Activated T-cell treated with anti-CD3 and anti-CD28 coated beads, Interleukin-2, amount 50 U/mL, for 72 hours (primary cell): ENCODE measurements at regions not wholly inside any gene's neighbourhood (a gene's known extent, or its start where the extent isn't known, plus 50 kb on each side); places are given as distances from the start of the nearest gene placed in this dataset.

Experiments
- ATAC-seq, 2 donors: fragments of 150-1000 bp; cut with Tn5 transposase; replicated peaks in 1 of 2; 2 replicates each; pipeline ENCODE4 v1.10.0; 2021; ENCODE audit warnings: moderate library complexity in 2 of 2, mild to moderate bottlenecking in 1 of 2
- DNase-seq, 2 donors: peaks; one replicate each; pipeline ENCODE4 v3.0.0; 2021 to 2022; ENCODE audit warnings: mixed read lengths in 1 of 2
- H3K27ac Mint-ChIP-seq: one replicate; pipeline ENCODE4 v1.8.0; 2022; ENCODE audit warnings: mild to moderate bottlenecking, moderate library complexity, mixed read lengths
- H3K27me3 Mint-ChIP-seq: one replicate; pipeline ENCODE4 v1.8.0; 2022; ENCODE audit warnings: low read depth, mixed read lengths
- H3K36me3 Mint-ChIP-seq, 2 donors: one replicate each; pipeline ENCODE4 v1.8.0; 2022; ENCODE audit warnings: mixed read lengths in 2 of 2, mild to moderate bottlenecking in 1 of 2; ENCODE audit not compliant: insufficient read depth in 2 of 2
- H3K4me1 Mint-ChIP-seq: one replicate; pipeline ENCODE4 v1.8.0; 2022; ENCODE audit warnings: low read depth, mixed read lengths
- H3K4me3 Mint-ChIP-seq, 2 donors: one replicate each; pipeline ENCODE4 v1.8.0; 2022; ENCODE audit warnings: mild to moderate bottlenecking in 2 of 2, mixed read lengths in 2 of 2, moderate library complexity in 2 of 2
- H3K9me3 Mint-ChIP-seq, 2 donors: one replicate each; pipeline ENCODE4 v1.8.0; 2022; ENCODE audit warnings: mixed read lengths in 2 of 2

- DNase-seq (no peak), ATAC-seq (no peak)
- Mint-ChIP-seq H3K27ac (no peak overlapping the region), H3K36me3 (peaks cover 0 to 3% of the 10 kb centered on the region in 2 donors), H3K27me3 (no peaks in the 10 kb centered on the region), H3K9me3 (peaks cover 2 to 14% of the 10 kb centered on the region in 2 donors), H3K4me1 (no peaks in the 10 kb centered on the region), H3K4me3 (no peak overlapping the region)
These were observed 742.0 kb downstream of the NCAM2 start for GRCh38 chr21:21740207-21740606.

DNA sequence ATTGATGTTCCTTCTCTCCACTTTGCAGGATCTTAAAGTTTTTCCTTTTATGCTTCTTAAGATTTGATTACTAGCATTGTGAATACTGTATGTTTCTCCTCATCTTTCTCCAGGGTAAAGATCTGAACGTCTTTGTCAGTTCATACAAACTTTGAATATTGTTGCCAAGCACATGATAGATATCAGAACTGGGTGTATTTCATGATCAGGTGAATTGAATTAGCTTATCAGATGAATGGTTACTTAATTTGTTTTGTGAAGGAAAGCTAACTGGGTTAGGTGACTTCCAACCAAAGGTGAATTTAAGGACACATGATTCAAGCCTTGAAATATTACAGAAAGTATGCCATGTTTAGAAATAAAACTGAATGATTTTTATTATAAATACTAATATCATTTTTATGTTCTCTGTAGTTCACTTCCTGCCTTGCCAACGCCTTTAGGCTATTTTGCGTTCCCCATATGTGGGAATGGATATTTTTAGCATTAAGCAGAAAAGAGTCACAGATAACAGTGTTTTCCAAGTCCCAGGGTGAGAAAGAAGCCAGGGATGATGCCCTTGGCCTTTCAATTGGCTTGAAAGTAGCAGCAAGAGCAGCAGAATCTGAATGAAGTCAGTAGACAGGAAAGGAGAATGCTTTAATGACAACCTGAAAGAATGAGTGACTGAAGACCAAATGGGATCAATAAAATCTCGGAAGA lies 752.1 kb downstream of the NCAM2 start:
- H3K27me3 Mint-ChIP-seq: no peaks in the 10 kb centered on the region
- no peak overlapping the region for H3K4me3 Mint-ChIP-seq
- no peak for ATAC-seq
- H3K4me1 Mint-ChIP-seq: no peaks in the 10 kb centered on the region
- peaks cover 0 to 3% of the 10 kb centered on the region in 2 donors for H3K9me3 Mint-ChIP-seq
- no peaks in the 10 kb centered on the region for H3K36me3 Mint-ChIP-seq
- no peak for DNase-seq
- H3K27ac Mint-ChIP-seq: no peak overlapping the region

- H3K27me3 Mint-ChIP-seq: no peaks in the 10 kb centered on the region
- no peak for DNase-seq
- H3K36me3 Mint-ChIP-seq: no peaks in the 10 kb centered on the region
- no peaks in the 10 kb centered on the region for H3K4me1 Mint-ChIP-seq
- no peak overlapping the region for H3K27ac Mint-ChIP-seq
- H3K4me3 Mint-ChIP-seq: no peak overlapping the region
- ATAC-seq: no peak
- peaks cover 0 to 2% of the 10 kb centered on the region in 2 donors for H3K9me3 Mint-ChIP-seq
These were observed 753.1 kb downstream of the NCAM2 start for GRCh38 chr21:21751286-21751685.

DNA sequence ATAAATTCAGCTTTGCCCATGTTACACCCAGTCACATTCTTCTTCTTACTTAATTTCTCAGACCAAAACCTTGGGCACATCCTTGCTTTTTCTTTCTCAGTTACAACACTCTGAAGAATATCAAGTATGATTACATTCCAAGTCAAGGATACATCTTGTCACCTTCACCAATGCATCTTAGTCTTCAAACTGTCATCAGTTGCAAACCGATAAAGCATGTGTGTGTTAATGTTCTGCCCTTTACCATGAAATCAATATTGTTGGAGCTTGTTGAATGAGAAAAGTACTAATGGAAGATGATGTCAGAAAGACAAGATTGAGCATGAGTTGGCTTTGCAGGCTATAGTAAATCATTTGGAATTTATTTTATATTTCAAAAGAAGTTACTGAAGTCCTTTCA lies 764.6 kb downstream of the NCAM2 start:
- H3K4me1 Mint-ChIP-seq: no peaks in the 10 kb centered on the region
- no peak for ATAC-seq
- H3K27me3 Mint-ChIP-seq: no peaks in the 10 kb centered on the region
- peaks cover 0 to 2% of the 10 kb centered on the region in 2 donors for H3K9me3 Mint-ChIP-seq
- no peak overlapping the region for H3K27ac Mint-ChIP-seq
- no peak for DNase-seq
- H3K4me3 Mint-ChIP-seq: no peak overlapping the region
- no peaks in the 10 kb centered on the region for H3K36me3 Mint-ChIP-seq

DNA sequence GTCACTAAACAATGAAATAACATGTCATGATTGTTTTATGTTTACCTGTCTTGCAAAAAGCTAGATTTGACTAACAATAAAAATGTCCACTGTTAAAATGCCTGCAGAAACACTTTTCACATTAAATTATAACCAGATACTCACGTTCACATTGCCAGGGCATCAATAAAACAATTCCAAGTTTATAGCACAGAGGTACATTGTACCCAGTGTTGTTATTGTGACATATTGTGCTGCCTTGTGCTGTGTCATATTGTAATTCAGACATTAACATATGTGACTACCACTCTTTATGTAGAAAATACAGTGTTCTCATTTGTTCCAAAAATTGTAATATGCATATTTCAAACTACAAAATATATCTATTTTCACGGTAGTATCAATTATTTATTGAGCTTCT lies 766.1 kb downstream of the NCAM2 start:
- Mint-ChIP-seq H3K27me3 (no peaks in the 10 kb centered on the region), H3K4me1 (no peaks in the 10 kb centered on the region), H3K36me3 (no peaks in the 10 kb centered on the region), H3K27ac (no peak overlapping the region), H3K4me3 (no peak overlapping the region), H3K9me3 (peaks cover 2 to 4% of the 10 kb centered on the region in 2 donors)
- no peak for DNase-seq
- ATAC-seq: no peak

DNA sequence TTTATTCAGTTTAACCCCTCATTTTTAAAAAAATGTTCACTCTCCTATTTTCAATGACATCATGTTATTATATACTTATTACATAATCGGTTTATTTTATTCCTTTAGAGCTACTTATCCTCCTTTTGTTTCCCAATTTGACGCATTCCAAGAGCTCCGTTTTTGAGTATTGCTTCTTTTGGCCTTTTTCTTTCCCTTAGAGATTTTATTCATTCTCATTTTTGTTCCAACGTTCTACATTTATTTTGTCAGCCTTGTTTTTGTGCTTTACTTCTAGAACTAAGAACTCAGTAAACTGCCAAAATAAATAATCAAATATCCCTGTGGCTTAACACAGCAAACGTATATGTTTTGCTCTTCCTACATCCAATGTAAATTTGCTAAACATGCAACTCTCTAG lies 769.1 kb downstream of the NCAM2 start:
- peaks cover 2% of the 10 kb centered on the region in 2 donors for H3K9me3 Mint-ChIP-seq
- DNase-seq (no peak), ATAC-seq (no peak)
- no peaks in the 10 kb centered on the region for H3K27me3 Mint-ChIP-seq
- no peaks in the 10 kb centered on the region for H3K36me3 Mint-ChIP-seq
- H3K4me1 Mint-ChIP-seq: no peaks in the 10 kb centered on the region
- H3K4me3 Mint-ChIP-seq: no peak overlapping the region
- H3K27ac Mint-ChIP-seq: no peak overlapping the region

GRCh38 chr21:21788591-21788990 lies 790.4 kb downstream of the NCAM2 start:
- Mint-ChIP-seq H3K9me3 (peaks cover 3 to 7% of the 10 kb centered on the region in 2 donors), H3K4me3 (no peak overlapping the region), H3K36me3 (peaks cover 0 to 2% of the 10 kb centered on the region in 2 donors), H3K27me3 (no peaks in the 10 kb centered on the region), H3K4me1 (no peaks in the 10 kb centered on the region), H3K27ac (no peak overlapping the region)
- DNase-seq: no peak
- ATAC-seq: no peak

DNA sequence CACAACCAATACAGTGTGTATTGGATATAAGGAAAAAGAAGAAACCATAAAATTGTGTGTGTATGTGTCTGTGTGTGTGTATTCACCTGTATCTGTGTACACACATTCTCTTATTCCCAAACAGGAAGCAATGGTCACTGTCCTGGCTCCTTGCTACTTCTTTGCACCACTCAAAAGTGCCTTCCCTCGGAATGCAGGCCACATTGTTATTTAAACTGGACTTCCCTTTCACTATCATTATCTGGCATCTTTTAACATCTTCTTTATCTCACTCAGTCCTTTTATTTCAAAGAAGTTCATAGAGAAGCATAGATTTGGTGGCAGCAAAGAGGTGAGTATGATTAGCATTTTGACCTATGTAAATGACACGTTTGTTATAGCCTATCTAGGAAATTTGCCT lies 803.7 kb downstream of the NCAM2 start:
- H3K27me3 Mint-ChIP-seq: no peaks in the 10 kb centered on the region
- H3K4me3 Mint-ChIP-seq: no peak overlapping the region

DNA sequence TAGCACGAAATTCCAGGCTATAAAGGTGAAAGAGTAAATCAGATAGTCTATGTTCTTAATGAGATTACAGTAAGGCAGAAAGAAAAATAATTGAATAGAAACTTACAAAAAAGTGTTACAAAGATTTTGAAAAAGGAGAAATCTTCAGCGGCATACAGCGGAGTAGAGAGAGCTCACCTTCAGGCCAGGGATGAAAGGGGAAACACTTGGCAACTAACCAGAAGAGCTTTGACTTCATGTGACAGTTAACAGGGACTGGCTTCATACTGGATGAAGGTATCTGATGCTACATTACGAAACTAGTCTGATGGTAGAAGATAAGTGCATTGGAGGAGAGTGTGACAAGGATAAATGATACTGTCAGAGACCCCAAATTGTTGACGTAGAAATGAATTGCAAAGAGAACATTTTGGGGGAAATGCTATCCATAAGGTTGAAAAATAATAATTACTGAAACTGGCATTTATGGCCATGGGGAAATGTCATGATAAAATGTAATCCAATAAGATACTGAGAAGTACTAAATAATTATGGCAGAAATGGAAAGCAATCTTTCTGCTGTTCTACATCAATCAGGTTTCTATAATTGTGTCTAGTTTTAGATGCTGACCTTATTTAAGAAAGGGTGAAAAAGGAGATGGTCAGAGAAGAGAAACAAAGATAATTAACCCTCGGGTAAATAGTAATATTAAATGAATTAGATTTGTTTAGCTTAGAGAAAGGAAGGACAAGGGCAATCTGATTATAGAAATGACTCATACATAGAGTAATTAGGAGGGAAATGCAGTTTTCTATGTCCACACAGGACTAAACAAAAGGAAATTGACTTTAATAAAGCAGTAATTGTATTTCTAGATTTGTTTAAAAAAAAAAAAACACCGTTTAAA lies 808.7 kb downstream of the NCAM2 start:
- DNase-seq: no peak
- no peak overlapping the region for H3K4me3 Mint-ChIP-seq
- H3K4me1 Mint-ChIP-seq: no peaks in the 10 kb centered on the region
- ATAC-seq: no peak
- H3K27me3 Mint-ChIP-seq: no peaks in the 10 kb centered on the region
- no peak overlapping the region for H3K27ac Mint-ChIP-seq
- H3K36me3 Mint-ChIP-seq: no peaks in the 10 kb centered on the region
- H3K9me3 Mint-ChIP-seq: peaks cover 0 to 8% of the 10 kb centered on the region in 2 donors

More for the DNA sequence above, 803.7 kb downstream of the NCAM2 start:
- Mint-ChIP-seq H3K36me3 (no peaks in the 10 kb centered on the region), H3K27ac (no peak overlapping the region), H3K9me3 (peaks cover 0 to 6% of the 10 kb centered on the region in 2 donors), H3K4me1 (no peaks in the 10 kb centered on the region)
- ATAC-seq: no peak
- DNase-seq: no peak

- no peak overlapping the region for H3K4me3 Mint-ChIP-seq
- DNase-seq (no peak), ATAC-seq (no peak)
- peaks cover 0 to 10% of the 10 kb centered on the region in 2 donors for H3K9me3 Mint-ChIP-seq
- H3K27me3 Mint-ChIP-seq: no peaks in the 10 kb centered on the region
- H3K27ac Mint-ChIP-seq: no peak overlapping the region
- H3K4me1 Mint-ChIP-seq: no peaks in the 10 kb centered on the region
- no peaks in the 10 kb centered on the region for H3K36me3 Mint-ChIP-seq
These were observed 809.3 kb downstream of the NCAM2 start for GRCh38 chr21:21807598-21807903.

DNA sequence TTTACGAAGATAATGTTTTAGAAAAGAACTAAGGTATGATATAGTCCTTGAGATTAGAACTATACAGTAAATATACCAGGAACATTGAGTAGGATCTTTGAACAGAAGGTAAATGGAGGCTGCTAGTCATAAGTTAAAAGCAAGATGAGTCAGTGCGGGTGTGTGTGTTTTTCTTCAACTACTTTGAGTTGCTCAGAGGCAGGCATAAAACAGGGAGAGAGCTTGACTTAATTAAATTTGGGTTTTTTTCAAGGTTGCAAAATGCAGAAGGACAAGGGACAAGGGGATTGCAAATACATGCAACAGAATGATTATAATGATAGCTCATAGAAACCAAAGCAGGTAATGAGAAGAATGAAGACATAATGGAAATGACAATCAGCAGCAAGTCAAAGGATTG lies 815.1 kb downstream of the NCAM2 start:
- no peak overlapping the region for H3K4me3 Mint-ChIP-seq
- H3K27me3 Mint-ChIP-seq: no peaks in the 10 kb centered on the region
- H3K4me1 Mint-ChIP-seq: no peaks in the 10 kb centered on the region
- DNase-seq (no peak), ATAC-seq (no peak)
- H3K9me3 Mint-ChIP-seq: peaks cover 0 to 7% of the 10 kb centered on the region in 2 donors
- H3K36me3 Mint-ChIP-seq: no peaks in the 10 kb centered on the region
- H3K27ac Mint-ChIP-seq: no peak overlapping the region

- Mint-ChIP-seq H3K4me1 (no peaks in the 10 kb centered on the region), H3K36me3 (no peaks in the 10 kb centered on the region), H3K27me3 (no peaks in the 10 kb centered on the region), H3K9me3 (peaks cover 0 to 7% of the 10 kb centered on the region in 2 donors), H3K27ac (no peak overlapping the region), H3K4me3 (no peak overlapping the region)
- no peak for DNase-seq
- no peak for ATAC-seq
These were observed 815.7 kb downstream of the NCAM2 start for GRCh38 chr21:21813934-21814333.

DNA sequence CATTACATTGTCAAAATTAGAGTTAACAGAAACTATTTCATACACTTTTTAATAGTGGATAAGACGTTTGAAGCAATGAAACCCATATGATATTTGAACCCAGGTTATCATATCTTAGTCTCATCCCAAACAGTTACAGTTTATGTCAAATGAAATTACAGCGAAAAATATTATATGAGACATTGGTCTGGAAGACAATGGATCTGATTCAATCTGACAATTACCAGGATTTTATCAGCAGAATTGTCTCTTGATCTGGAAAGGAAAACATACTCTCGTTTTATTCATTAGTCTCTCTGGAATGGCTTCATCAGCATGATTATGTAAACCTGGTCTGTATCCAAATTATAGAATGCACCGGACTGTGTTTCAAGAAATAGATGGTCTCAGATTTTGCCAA lies 818.6 kb downstream of the NCAM2 start:
- ATAC-seq: no peak

More for the DNA sequence above, 818.6 kb downstream of the NCAM2 start:
- no peaks in the 10 kb centered on the region for H3K27me3 Mint-ChIP-seq
- H3K27ac Mint-ChIP-seq: no peak overlapping the region
- H3K36me3 Mint-ChIP-seq: no peaks in the 10 kb centered on the region
- peaks cover 2 to 12% of the 10 kb centered on the region in 2 donors for H3K9me3 Mint-ChIP-seq
- no peaks in the 10 kb centered on the region for H3K4me1 Mint-ChIP-seq
- no peak overlapping the region for H3K4me3 Mint-ChIP-seq
- DNase-seq: no peak
